ENCODE measurements at regions not wholly inside any gene's neighbourhood (a gene's known extent, or its start where the extent isn't known, plus 50 kb on each side); places are given as distances from the start of the nearest gene placed in this dataset.

- ATAC-seq (no peak), DNase-seq (no peak)
- ChIA-PET POLR2A (no interaction called here), CTCF (no interaction called here)
- no peak overlapping the region for H3K27ac Mint-ChIP-seq
- H3K9me3 Mint-ChIP-seq (ENCODE audit: insufficient read depth) = no peaks in the 10 kb centered on the region
- no peaks in the 10 kb centered on the region for H3K27me3 Mint-ChIP-seq (ENCODE audit: low read depth)
- H3K4me1 Mint-ChIP-seq (ENCODE audit: low read depth) = no peaks in the 10 kb centered on the region
- H3K36me3 Mint-ChIP-seq (ENCODE audit: low read depth) = no peaks in the 10 kb centered on the region
- H3K4me3 Mint-ChIP-seq = no peak overlapping the region
Observed at GRCh38 chr6:167507376-167507945, 182.6 kb downstream of the TTLL2 start.

- CTCF ChIA-PET = no interaction called here
- no peak overlapping the region for H3K4me3 Mint-ChIP-seq
- no peaks in the 10 kb centered on the region for H3K36me3 Mint-ChIP-seq (ENCODE audit: low read depth)
- ATAC-seq = no peak
- no peak overlapping the region for H3K27ac Mint-ChIP-seq
- DNase-seq = no peak
- POLR2A ChIA-PET = no interaction called here
- H3K4me1 Mint-ChIP-seq (ENCODE audit: low read depth) = no peaks in the 10 kb centered on the region
- H3K9me3 Mint-ChIP-seq (ENCODE audit: insufficient read depth) = no peaks in the 10 kb centered on the region
- peaks cover 3% of the 10 kb centered on the region for H3K27me3 Mint-ChIP-seq (ENCODE audit: low read depth)
Observed at GRCh38 chr6:167508919-167509852, 184.3 kb downstream of the TTLL2 start.

- H3K27me3 Mint-ChIP-seq (ENCODE audit: low read depth) = peaks cover 3% of the 10 kb centered on the region
- ChIA-PET CTCF (no interaction called here), POLR2A (no interaction called here)
- H3K9me3 Mint-ChIP-seq (ENCODE audit: insufficient read depth) = no peaks in the 10 kb centered on the region
- ATAC-seq (no peak), DNase-seq (no peak)
- H3K27ac Mint-ChIP-seq = no peak overlapping the region
- no peak overlapping the region for H3K4me3 Mint-ChIP-seq
- H3K4me1 Mint-ChIP-seq (ENCODE audit: low read depth) = no peaks in the 10 kb centered on the region
- H3K36me3 Mint-ChIP-seq (ENCODE audit: low read depth) = no peaks in the 10 kb centered on the region
Observed at GRCh38 chr6:167509853-167510220, 185.0 kb downstream of the TTLL2 start.

GRCh38 chr6:167510648-167511047 is 185.8 kb downstream of the TTLL2 start:
- Mint-ChIP-seq H3K27me3 (ENCODE audit: low read depth) (peaks cover 3% of the 10 kb centered on the region), H3K27ac (no peak overlapping the region), H3K36me3 (ENCODE audit: low read depth) (no peaks in the 10 kb centered on the region), H3K4me1 (ENCODE audit: low read depth) (no peaks in the 10 kb centered on the region), H3K4me3 (no peak overlapping the region), H3K9me3 (ENCODE audit: insufficient read depth) (no peaks in the 10 kb centered on the region)
- POLR2A ChIA-PET = no interaction called here
- CTCF ChIA-PET = no interaction called here
- ATAC-seq (no peak), DNase-seq (no peak)

GRCh38 chr6:167512696-167513375 is 187.9 kb downstream of the TTLL2 start:
- Mint-ChIP-seq H3K27me3 (ENCODE audit: low read depth) (peaks cover 3% of the 10 kb centered on the region), H3K4me3 (no peak overlapping the region), H3K9me3 (ENCODE audit: insufficient read depth) (no peaks in the 10 kb centered on the region), H3K4me1 (ENCODE audit: low read depth) (no peaks in the 10 kb centered on the region), H3K36me3 (ENCODE audit: low read depth) (no peaks in the 10 kb centered on the region), H3K27ac (no peak overlapping the region)
- POLR2A ChIA-PET = no interaction called here
- DNase-seq (no peak), ATAC-seq (no peak)
- CTCF ChIA-PET = no interaction called here

- H3K9me3 Mint-ChIP-seq (ENCODE audit: insufficient read depth) = no peaks in the 10 kb centered on the region
- no peak overlapping the region for H3K27ac Mint-ChIP-seq
- H3K4me1 Mint-ChIP-seq (ENCODE audit: low read depth) = no peaks in the 10 kb centered on the region
- DNase-seq (no peak), ATAC-seq (no peak)
- ChIA-PET POLR2A (no interaction called here), CTCF (no interaction called here)
- no peaks in the 10 kb centered on the region for H3K36me3 Mint-ChIP-seq (ENCODE audit: low read depth)
- peaks cover 3% of the 10 kb centered on the region for H3K27me3 Mint-ChIP-seq (ENCODE audit: low read depth)
- H3K4me3 Mint-ChIP-seq = no peak overlapping the region
Observed at GRCh38 chr6:167513778-167514177, 188.9 kb downstream of the TTLL2 start.

- H3K27me3 Mint-ChIP-seq (ENCODE audit: low read depth) = peaks cover 3% of the 10 kb centered on the region
- H3K4me1 Mint-ChIP-seq (ENCODE audit: low read depth) = no peaks in the 10 kb centered on the region
- H3K27ac Mint-ChIP-seq = no peak overlapping the region
- H3K9me3 Mint-ChIP-seq (ENCODE audit: insufficient read depth) = no peaks in the 10 kb centered on the region
- CTCF ChIA-PET = no interaction called here
- no peak overlapping the region for H3K4me3 Mint-ChIP-seq
- POLR2A ChIA-PET = no interaction called here
- DNase-seq = no peak
- no peak for ATAC-seq
- H3K36me3 Mint-ChIP-seq (ENCODE audit: low read depth) = no peaks in the 10 kb centered on the region
Observed at GRCh38 chr6:167514524-167514923, 189.6 kb downstream of the TTLL2 start.

DNA sequence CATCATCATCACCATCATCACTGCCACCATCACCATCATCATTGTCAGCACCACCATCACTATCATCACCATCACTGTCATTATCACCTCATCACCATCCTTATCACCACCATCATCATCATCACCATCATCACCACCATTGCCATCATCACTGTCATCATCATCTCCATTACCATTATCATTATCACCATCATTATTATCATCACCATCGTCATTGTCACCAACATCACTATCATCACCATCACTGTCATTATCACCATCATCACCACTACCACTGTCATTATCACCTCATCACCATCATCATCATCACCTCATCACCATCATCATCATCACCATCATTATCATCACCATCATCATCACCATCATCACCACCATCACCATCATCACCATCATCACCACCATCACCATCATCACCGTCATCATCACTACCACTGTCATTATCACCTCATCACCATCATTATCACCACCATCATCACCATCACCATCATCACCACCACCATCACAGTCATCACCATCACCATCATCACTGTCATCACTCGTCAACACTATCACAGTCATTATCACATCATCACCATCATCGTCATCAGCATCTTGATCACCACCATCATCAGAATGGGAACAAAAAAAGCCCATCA is 191.1 kb downstream of the TTLL2 start:
- Mint-ChIP-seq H3K36me3 (ENCODE audit: low read depth) (no peaks in the 10 kb centered on the region), H3K9me3 (ENCODE audit: insufficient read depth) (no peaks in the 10 kb centered on the region), H3K4me1 (ENCODE audit: low read depth) (no peaks in the 10 kb centered on the region), H3K27me3 (ENCODE audit: low read depth) (peaks cover 3% of the 10 kb centered on the region), H3K4me3 (no peak overlapping the region), H3K27ac (no peak overlapping the region)
- ChIA-PET CTCF (no interaction called here), POLR2A (no interaction called here)
- DNase-seq (no peak), ATAC-seq (no peak)

GRCh38 chr6:167517254-167517916 is 192.5 kb downstream of the TTLL2 start:
- Mint-ChIP-seq H3K9me3 (ENCODE audit: insufficient read depth) (no peaks in the 10 kb centered on the region), H3K27ac (no peak overlapping the region), H3K4me1 (ENCODE audit: low read depth) (no peaks in the 10 kb centered on the region), H3K4me3 (no peak overlapping the region), H3K27me3 (ENCODE audit: low read depth) (peaks cover 3% of the 10 kb centered on the region), H3K36me3 (ENCODE audit: low read depth) (no peaks in the 10 kb centered on the region)
- CTCF ChIA-PET = no interaction called here
- ATAC-seq (no peak), DNase-seq (no peak)
- POLR2A ChIA-PET = no interaction called here

- POLR2A ChIA-PET = no interaction called here
- H3K36me3 Mint-ChIP-seq (ENCODE audit: low read depth) = no peaks in the 10 kb centered on the region
- CTCF ChIA-PET = no interaction called here
- no peak for DNase-seq
- no peaks in the 10 kb centered on the region for H3K9me3 Mint-ChIP-seq (ENCODE audit: insufficient read depth)
- no peak overlapping the region for H3K27ac Mint-ChIP-seq
- no peak for ATAC-seq
- H3K4me1 Mint-ChIP-seq (ENCODE audit: low read depth) = no peaks in the 10 kb centered on the region
- H3K27me3 Mint-ChIP-seq (ENCODE audit: low read depth) = no peaks in the 10 kb centered on the region
- H3K4me3 Mint-ChIP-seq = no peak overlapping the region
Observed at GRCh38 chr6:167523426-167523825, 198.5 kb downstream of the TTLL2 start.

- no peak for ATAC-seq
- H3K27me3 Mint-ChIP-seq (ENCODE audit: low read depth) = no peaks in the 10 kb centered on the region
- ChIA-PET POLR2A (no interaction called here), CTCF (no interaction called here)
- no peaks in the 10 kb centered on the region for H3K9me3 Mint-ChIP-seq (ENCODE audit: insufficient read depth)
- H3K4me1 Mint-ChIP-seq (ENCODE audit: low read depth) = no peaks in the 10 kb centered on the region
- no peak overlapping the region for H3K4me3 Mint-ChIP-seq
- no peaks in the 10 kb centered on the region for H3K36me3 Mint-ChIP-seq (ENCODE audit: low read depth)
- no peak overlapping the region for H3K27ac Mint-ChIP-seq
- no peak for DNase-seq
Observed at GRCh38 chr6:167524261-167525111, 199.6 kb downstream of the TTLL2 start.
